ENCODE measurements at regions not wholly inside any gene's neighbourhood (a gene's known extent, or its start where the extent isn't known, plus 50 kb on each side); places are given as distances from the start of the nearest gene placed in this dataset.

GRCh38 chr9:92181296-92181695 lies 66.1 kb upstream of the SPTLC1 start:
- H3K4me3 ChIP-seq (ENCODE audit: low read depth, low read length, poor library complexity, severe bottlenecking): no peak overlapping the region
- no peak for DNase-seq (ENCODE audit: low spot score)
- POLR2A ChIA-PET (ENCODE audit: low non-redundant PET): no interaction called here
- H3K4me1 ChIP-seq (ENCODE audit: insufficient read depth, low read length, poor library complexity, severe bottlenecking): peaks cover 9% of the 10 kb centered on the region
- H3K9me3 ChIP-seq (ENCODE audit: low read depth, low read length, poor library complexity, severe bottlenecking): no peaks in the 10 kb centered on the region
- TF ChIP-seq CTCF (conservative IDR thresholded peaks at IDR 0.05; ENCODE audit: low read depth, low read length): no peak
- no TSS peak for BruUV-seq (replicated peaks)
- CTCF ChIA-PET: interaction anchor here (1.4 kb wide), 1 partner anchor 41 kb away, joined by 3 read pairs; no protein-coding TSS in a partner anchor
- H3K27ac ChIP-seq (ENCODE audit: low read depth, low read length, poor library complexity, severe bottlenecking): no peak overlapping the region
- intact Hi-C loops (cut with micrococcal nuclease; ENCODE audit: unreplicated experiment): no loop called here
- H3K36me3 ChIP-seq (ENCODE audit: insufficient read depth, low read length, poor library complexity, severe bottlenecking): no peaks in the 10 kb centered on the region
- no peaks in the 10 kb centered on the region for H3K27me3 ChIP-seq (replicated peaks; ENCODE audit: insufficient read depth, low read depth, low read length, poor library complexity)

- TF ChIP-seq EZH2 (IDR thresholded peaks at IDR 0.05; ENCODE audit: borderline replicate concordance, low read depth, low read length, poor library complexity, severe bottlenecking) (no peak), CTCF (conservative IDR thresholded peaks at IDR 0.05; ENCODE audit: low read depth, low read length) (no peak)
- H3K4me3 ChIP-seq (ENCODE audit: low read depth, low read length, poor library complexity, severe bottlenecking): no peak overlapping the region
- no peak overlapping the region for H3K27ac ChIP-seq (ENCODE audit: low read depth, low read length, poor library complexity, severe bottlenecking)
- intact Hi-C loops (cut with micrococcal nuclease; ENCODE audit: unreplicated experiment): no loop called here
- POLR2A ChIA-PET (ENCODE audit: low non-redundant PET): no interaction called here
- no peaks in the 10 kb centered on the region for H3K27me3 ChIP-seq (replicated peaks; ENCODE audit: insufficient read depth, low read depth, low read length, poor library complexity)
- BruUV-seq (replicated peaks): no TSS peak
- H3K4me1 ChIP-seq (ENCODE audit: insufficient read depth, low read length, poor library complexity, severe bottlenecking): peaks cover 9% of the 10 kb centered on the region
- CTCF ChIA-PET: interaction anchor here (1.4 kb wide), 1 partner anchor 40 kb away, joined by 3 read pairs; no protein-coding TSS in a partner anchor
- DNase-seq (ENCODE audit: low spot score): peak; percentile 78
- H3K36me3 ChIP-seq (ENCODE audit: insufficient read depth, low read length, poor library complexity, severe bottlenecking): no peaks in the 10 kb centered on the region
- no peaks in the 10 kb centered on the region for H3K9me3 ChIP-seq (ENCODE audit: low read depth, low read length, poor library complexity, severe bottlenecking)
Measured at GRCh38 chr9:92180669-92181181, 65.5 kb upstream of the SPTLC1 start.

- DNase-seq (ENCODE audit: low spot score): no peak
- ChIA-PET POLR2A (ENCODE audit: low non-redundant PET) (no interaction called here), CTCF (interaction anchor here (1.4 kb wide), 1 partner anchor 40 kb away, joined by 3 read pairs; no protein-coding TSS in a partner anchor)
- Histone ChIP-seq H3K4me3 (ENCODE audit: low read depth, low read length, poor library complexity, severe bottlenecking) (no peak overlapping the region), H3K27ac (ENCODE audit: low read depth, low read length, poor library complexity, severe bottlenecking) (no peak overlapping the region), H3K9me3 (ENCODE audit: low read depth, low read length, poor library complexity, severe bottlenecking) (no peaks in the 10 kb centered on the region), H3K36me3 (ENCODE audit: insufficient read depth, low read length, poor library complexity, severe bottlenecking) (no peaks in the 10 kb centered on the region), H3K27me3 (replicated peaks; ENCODE audit: insufficient read depth, low read depth, low read length, poor library complexity) (no peaks in the 10 kb centered on the region), H3K4me1 (ENCODE audit: insufficient read depth, low read length, poor library complexity, severe bottlenecking) (peaks cover 9% of the 10 kb centered on the region)
- intact Hi-C loops (cut with micrococcal nuclease; ENCODE audit: unreplicated experiment): no loop called here
- TF ChIP-seq CTCF (conservative IDR thresholded peaks at IDR 0.05; ENCODE audit: low read depth, low read length): no peak
- no peak for TF ChIP-seq EZH2 (IDR thresholded peaks at IDR 0.05; ENCODE audit: borderline replicate concordance, low read depth, low read length, poor library complexity, severe bottlenecking)
- BruUV-seq (replicated peaks): no TSS peak
Measured at GRCh38 chr9:92180002-92180400, 64.8 kb upstream of the SPTLC1 start.

Measured in A673 (cell line).